H1 (cell line): ENCODE measurements at regions not wholly inside any gene's neighbourhood (a gene's known extent, or its start where the extent isn't known, plus 50 kb on each side); places are given as distances from the start of the nearest gene placed in this dataset.

Source experiments
- ATF2 ChIP-seq: IDR thresholded peaks from 2 replicates; pipeline ENCODE4 v1.6.1; 2012; ENCODE audit warnings: low read length, inconsistent platforms
- CHD7 ChIP-seq: fragments of 300-600 bp; sonication (generic); IDR thresholded peaks from 2 replicates; pipeline ENCODE4 v1.7.1; 2012; ENCODE audit warnings: low read length, moderate library complexity, mild to moderate bottlenecking, inconsistent platforms; ENCODE audit not compliant: insufficient replicate concordance
- FOSL1 ChIP-seq: IDR thresholded peaks from 2 replicates; pipeline ENCODE4 v1.6.1; 2011; ENCODE audit warnings: mild to moderate bottlenecking, low read depth, low read length, moderate library complexity; ENCODE audit not compliant: insufficient read depth
- HDAC2 ChIP-seq, 2 experiments: fragments of 300-600 bp in 1 of 2; sonication (generic) in 1 of 2; IDR thresholded peaks; 2 replicates each; pipeline ENCODE4 v1.6.1; 2011 to 2012; ENCODE audit warnings: low read depth in 2 of 2, low read length in 2 of 2, mild to moderate bottlenecking in 2 of 2, moderate library complexity in 2 of 2, borderline replicate concordance in 1 of 2, inconsistent platforms in 1 of 2
- POLR2AphosphoS5 ChIP-seq: IDR thresholded peaks from 2 replicates; pipeline ENCODE4 v1.6.1; 2011; ENCODE audit warnings: low read depth, low read length
- SP4 ChIP-seq: IDR thresholded peaks from 2 replicates; pipeline ENCODE4 v1.6.1; 2012; ENCODE audit warnings: low read length, inconsistent platforms

GRCh38 chr17:33580215-33580614 lies 287.1 kb upstream of the ASIC2 start (continued):
- TF ChIP-seq CHD7 = no peak
- no peak for TF ChIP-seq SP4
- TF ChIP-seq ATF2 = no peak
- TF ChIP-seq FOSL1 = no peak
- TF ChIP-seq POLR2AphosphoS5 = no peak
- TF ChIP-seq HDAC2 (IDR thresholded peaks at IDR 0.05; ENCODE audit: borderline replicate concordance in 1 of 2, low read depth in 2 of 2, low read length in 2 of 2) = no peak
- TF ChIP-seq, all 59 proteins: peak for 0
